GM21737 (cell line): ENCODE measurements at regions not wholly inside any gene's neighbourhood (a gene's known extent, or its start where the extent isn't known, plus 50 kb on each side); places are given as distances from the start of the nearest gene placed in this dataset.
A peak's percentile ranks its signal among the peaks of the same experiment; 100 is the strongest.
"Not testable (repeated sequence)": the region's sequence is repeated elsewhere in the genome, so short reads cannot be mapped to it uniquely, and the experiment has no call there.

Experiments used
- ATAC-seq: cut with Tn5 transposase; IDR thresholded peaks from one replicate; pipeline ENCODE4 v1.9.1; 2021; ENCODE audit warnings: mild to moderate bottlenecking, moderate library complexity; ENCODE audit not compliant: unreplicated experiment

DNA sequence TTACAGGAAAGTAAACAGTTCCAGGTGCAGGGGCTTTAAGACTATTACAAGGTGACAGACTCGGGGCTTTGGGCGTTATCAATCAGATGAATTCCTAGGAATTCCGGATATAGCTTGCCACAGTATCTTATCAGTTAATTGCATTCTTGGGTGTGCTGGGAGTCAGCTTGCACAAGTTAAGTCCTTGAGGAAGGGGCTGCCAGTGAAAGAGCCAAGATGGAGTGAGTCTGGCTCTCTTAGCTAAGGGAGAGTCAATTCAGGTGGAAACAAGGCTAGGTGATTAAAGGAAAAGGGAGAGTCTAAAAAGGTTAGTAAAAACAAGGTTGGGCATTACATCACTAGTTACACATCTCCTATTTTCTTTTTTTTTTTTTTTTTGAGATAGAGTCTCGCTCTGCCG, 199.8 kb upstream of the PRSS16 start:
- ATAC-seq = not testable (repeated sequence)

DNA sequence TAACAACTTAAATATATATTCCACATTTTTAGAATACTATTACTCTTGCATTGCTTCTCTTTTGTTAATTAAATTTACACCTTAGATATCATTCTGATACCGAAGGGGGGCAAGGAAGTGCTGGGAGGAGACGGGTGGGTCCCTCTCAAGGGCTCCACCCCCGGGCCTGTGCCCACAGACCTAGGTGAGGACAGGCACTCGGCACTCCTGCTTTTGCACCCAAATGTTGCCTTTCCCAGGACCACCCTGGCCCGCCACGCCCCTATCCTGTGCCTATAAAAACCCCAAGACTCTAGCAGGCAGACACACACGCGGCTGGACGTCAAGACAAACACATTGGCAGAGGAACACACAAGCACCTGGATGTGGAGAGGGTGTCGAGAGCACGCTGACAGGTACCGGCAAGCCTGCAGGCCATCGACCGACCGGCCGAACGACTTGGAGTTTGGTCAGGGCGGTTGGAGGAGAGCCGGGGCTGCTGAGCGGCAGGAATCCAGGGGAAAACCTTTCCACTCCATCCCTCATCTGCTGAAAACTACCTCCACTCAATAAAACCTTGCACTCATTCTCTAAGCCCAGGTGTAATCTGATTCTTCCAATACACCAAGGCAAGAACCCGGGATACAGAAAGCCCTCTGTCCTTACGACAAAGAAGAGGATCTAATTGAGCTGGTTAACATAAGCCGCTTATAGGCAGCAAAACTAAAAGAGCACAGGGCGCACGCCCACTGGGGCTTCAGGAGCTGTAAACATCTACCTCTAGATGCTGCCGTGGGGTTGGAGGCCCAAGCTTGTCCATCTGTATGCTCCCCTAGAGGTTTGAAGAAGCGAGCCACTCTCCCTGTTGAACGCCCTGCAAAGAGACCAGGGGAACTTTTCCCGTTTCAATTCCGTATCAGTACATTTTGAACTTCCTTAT, 197.4 kb upstream of the PRSS16 start:
- no peak for ATAC-seq

DNA sequence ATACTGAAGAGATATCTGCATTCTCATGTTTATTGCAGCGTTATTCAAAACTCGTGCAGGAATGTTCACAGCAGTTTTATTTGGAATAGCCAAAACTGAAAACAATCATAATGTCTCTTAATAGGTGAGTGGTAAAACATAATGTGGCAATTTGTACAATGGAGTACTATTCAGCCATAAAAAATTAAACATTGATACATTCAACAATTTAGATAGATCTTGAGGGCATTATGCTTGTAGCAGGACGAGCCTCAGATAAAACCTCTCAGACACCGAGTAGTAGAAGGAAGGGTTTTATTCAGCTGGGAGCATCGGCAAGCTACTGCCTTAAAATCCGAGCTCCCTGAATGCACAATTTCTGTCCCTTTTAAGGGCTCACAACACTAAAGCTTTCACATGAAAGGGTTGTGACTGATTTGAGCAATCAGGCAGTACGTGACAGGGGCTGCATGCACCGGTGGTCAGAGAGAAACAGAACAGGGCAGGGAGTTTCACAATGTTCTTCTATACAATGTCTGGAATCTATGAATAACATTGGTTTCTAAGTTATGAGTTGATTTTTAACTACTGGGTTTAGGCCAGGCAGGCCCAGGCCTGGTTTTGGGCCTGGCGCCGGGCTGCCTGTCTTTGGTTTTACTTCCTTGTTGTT, 195.3 kb upstream of the PRSS16 start:
- ATAC-seq = not testable (repeated sequence)

DNA sequence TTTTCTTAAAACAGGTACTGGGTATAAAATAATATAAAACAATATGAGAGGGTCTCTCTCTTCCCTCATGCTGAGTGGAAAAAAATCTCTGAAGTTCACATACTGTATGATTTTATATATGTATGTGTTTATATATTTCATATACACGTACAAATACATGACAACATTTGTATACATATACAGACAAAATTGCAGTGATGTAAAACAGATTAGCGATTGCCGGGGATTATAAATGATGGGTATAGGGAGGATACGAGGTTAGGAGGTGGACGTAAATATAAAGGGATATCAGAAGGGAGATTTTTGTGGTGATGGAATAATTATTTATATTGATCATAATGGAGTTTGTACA, 194.8 kb upstream of the PRSS16 start:
- ATAC-seq = no peak

DNA sequence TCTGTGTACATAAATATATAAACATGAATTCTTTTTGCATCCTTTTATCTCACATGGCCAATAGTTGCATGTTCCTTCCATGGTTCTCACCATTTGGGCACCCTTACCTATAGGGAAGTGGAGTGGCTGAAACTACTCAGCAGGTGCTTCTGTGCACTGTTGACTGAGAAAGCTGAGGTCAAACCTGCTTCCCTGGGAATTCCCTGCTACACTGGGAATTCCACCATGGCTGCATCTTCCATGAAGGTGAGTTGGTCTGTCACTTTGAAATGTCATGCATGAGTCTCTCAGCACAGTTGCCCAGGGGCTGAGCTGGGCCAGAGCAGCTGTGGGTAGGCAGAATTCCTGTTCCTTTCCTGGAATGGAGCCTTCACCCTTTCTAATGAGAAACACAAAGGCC, 193.8 kb upstream of the PRSS16 start:
- ATAC-seq = no peak

DNA sequence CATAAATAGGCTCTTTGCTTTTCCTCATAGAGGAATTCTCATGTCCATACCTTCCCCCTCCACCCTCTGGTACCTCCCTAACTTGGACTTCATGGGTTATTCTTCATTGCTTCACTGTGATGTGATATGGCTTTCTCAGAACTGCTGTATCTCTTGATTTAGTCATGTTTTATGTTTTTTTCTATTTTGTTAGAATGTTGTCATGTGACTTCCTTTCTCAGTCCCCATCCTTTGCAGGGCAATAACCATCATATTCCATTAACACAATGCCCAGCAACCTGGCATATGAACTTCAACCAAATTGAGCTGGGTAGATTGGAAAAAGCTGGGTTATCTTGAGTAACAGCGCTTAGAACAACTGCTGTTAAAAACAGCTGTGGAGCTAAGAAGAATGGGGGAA, 190.9 kb upstream of the PRSS16 start:
- no peak for ATAC-seq

DNA sequence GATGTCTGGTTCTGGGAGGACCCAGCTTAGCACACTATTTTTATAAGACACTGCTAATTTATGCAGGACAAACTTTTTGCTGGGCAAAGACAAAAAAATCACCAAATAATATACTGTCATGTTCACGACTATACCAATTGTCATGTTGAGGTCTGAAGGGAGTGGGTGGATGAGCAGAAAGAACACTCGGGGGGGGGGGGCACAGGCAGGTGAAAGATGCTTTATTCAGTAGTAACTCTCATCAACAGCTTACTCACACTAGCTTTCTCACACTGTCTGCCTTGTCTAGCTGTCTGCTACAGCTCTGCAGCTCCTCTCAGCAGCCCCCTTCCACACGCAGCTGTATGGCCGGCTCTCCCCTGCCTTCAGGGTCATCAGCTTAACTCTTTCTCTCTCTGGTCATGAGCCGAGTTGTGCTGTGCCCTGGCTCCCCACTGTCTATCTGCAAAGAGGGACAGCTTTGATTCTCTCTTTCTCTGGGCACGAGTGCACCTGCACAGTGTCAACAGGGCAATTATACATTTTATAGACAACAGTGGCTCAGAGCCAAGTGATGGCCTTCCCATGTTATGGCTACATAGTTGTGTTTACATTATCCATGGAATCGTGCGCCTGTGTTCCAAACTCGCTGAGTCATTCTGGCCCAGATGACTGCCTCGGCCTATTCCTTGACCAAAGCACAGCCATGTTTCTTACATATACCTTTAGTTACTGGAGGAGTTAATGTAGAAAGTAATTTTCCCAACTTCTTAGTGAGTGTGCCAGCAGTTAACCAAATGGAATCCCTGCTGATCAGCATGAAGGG, 187.7 kb upstream of the PRSS16 start:
- no peak for ATAC-seq

DNA sequence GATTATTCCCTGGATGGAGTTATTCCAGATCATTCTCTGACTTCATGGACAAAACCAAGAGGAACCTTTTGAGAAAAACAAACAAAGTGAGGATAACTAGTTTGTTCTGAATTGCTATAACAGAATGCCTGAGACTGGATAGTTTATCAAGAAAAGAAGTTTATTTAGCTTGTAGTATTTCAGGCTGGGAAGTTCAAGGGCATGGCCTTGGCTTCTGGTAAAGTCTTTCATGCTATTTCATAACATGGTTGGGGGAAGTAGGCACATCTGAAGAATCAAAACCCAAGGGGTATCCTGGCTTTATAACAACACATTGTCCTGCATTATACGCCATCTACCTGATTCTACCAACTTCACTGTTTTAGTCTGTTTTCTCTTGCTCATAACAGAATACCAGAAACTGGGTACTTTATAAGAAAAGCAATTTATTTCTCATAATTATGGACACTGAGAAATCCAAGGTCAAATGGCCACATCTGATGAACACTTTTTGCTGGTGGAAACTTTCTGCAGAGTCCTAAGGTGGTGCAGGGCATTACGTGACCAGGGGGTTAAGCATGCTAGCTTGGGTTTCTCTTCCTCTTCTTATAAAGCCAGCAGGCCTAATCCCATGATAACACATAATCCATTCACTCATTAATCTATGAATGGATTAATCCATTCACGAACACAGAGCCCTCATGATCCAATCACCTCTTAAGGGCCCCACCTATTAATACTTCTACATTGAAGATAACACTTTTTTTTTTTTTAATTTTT, 186.1 kb upstream of the PRSS16 start:
- no peak for ATAC-seq

DNA sequence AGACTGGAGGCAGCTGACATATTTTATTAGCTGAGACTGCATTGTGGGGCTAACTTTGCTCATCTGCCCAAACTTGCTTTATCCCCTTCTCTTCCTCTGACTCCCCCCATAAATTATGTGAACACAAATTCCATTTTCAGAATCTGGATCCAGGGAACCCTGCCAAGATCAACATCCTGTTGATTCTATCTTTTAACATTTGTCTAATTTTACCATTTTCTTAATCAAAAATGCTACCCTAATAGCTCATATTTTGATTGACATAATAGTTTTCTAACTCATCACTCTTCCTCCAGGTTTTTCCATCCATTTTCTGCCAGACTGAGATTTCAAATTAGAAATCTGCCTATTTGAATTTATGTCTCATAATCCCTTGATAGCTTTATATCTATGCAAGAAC, 184.7 kb upstream of the PRSS16 start:
- ATAC-seq = no peak

DNA sequence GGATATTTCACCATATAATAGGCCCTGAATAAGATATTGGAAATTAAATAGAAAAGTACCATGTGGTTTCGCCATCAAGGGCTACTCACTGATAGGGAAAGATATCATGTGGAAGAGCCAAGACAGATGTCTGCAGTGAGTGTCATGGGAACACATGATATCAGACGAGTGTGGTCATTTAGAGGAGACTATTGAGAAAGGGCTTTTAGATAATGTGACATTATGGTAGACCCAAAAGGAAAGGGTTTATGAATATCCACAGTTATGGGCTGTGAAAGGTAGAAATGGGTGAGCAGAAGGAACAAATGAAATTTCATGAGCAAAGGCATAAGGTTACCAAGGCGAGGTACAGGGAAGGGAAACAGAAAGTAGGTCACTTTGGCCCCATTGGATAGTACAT, 182.3 kb upstream of the PRSS16 start:
- no peak for ATAC-seq

DNA sequence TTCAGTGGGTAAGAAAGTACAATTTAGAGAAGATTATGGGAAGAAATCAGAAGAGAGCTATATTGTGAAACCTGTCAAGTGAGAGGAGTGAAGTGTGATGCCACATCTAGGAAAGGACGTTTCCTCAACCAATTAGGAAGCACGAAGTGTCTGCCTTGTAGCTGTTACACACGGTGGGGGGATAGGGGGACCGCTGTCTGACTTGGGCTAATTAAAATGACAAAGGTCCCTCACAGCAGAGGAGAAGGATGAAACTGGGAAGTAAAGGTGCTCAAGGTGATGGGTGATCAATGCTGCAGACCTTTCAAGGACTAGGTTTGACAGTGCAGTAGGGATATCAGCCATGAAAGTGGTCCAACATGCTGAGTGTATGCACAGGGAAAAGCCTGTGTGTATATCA, 181.1 kb upstream of the PRSS16 start:
- ATAC-seq = no peak

DNA sequence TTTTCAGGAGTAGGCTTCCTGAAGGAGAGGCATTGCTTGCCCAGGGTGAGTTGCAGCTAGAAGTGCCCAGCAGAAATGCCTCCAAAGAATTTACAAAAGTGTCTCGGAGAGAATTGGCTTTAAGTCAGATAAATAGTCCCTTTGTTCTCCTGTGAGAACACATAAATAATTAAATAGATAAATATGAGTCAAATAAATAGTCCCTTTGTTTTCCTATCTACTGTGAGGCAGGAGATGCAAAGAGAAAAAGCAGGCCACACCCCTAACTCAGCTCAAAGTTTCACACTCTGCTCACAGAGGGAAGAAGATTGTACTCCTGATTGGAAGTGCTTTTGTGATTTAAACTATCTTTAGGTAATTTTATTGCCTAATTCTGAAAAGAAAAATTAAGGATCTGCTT, 180.7 kb upstream of the PRSS16 start:
- ATAC-seq = no peak

DNA sequence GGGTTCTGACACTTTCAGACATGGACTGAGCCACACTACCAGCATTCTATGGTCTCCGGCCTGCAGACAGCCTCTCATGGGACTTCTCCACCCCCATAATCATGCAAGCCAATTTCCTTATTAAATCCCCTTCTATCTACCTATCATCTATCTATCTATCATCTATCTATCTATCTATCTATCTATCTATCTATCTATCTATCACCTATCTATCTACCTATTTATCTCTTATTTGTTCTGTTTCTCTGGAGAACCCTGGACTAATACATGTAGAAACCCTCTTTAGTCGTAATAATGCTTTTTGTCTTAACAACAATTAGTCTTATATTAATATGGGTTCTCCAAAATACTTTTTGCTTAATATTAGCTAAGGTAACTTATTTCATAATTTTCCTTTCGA, 174.1 kb upstream of the PRSS16 start:
- ATAC-seq = no peak

DNA sequence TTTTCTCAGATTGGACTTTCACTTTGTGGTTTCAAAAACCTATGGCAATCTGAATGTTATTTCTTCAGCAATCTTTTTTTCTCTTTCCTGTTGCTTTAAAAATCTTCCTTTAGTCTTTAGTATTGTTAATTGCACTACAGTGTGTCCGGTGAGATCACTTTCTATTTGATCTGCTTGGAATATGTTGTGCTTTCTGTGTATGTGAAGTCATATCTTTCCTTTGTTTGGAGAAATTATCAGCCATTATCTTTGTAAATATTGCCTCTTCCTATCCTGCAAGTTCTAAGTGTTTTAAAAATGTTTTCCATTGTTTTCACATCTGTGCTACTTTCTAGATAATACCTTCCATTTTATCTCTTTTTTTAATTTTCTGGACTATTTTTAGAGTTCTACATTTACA, 171.4 kb upstream of the PRSS16 start:
- ATAC-seq = no peak

DNA sequence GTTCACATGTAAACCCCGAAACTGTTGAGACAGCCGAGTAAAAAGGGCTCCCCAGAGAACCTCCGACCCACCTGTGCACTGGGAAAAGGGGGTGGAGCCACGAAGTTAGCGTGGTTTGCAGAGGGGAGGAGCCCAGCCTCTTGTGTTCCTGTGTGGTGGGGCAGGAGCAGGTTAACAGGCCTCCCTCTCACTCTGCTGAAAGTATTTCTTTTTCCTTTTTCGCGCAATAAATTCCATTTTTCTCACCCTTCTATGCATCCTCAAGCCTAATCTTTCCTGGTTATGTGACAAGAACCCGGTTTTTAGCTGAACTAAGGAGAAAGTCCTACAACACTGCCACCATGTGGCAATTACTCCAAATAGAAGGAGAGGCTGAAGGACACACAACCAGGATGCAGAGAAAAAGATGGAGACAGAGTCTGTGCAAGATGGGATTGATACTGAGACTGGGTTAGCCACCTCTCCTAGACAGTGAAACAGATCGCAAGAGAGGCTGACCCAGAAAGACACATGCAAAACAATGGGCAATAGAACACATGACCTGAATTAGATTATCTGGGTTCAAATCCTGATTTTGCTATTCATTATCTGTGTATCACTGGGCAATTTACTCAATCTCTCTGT, 168.7 kb upstream of the PRSS16 start:
- peak; percentile 77 for ATAC-seq

DNA sequence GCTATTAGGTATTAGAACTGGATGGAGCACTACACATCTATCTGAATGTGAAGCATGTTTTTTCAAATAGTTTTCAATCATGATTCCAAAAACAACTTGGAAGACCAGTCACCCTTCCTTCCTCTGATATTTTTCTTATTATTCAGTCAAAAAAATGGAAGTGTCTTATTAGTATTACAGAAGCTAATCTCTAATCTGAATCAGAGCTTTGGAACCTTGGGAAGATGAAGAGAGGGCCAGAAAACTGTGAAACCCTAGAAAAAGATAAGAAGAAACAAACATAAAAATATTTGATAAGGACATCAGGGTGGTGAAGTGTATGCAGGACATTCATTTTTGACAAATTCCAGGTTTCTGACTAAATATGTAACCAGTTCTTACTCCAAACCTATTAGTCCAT, 166.3 kb upstream of the PRSS16 start:
- ATAC-seq = no peak

DNA sequence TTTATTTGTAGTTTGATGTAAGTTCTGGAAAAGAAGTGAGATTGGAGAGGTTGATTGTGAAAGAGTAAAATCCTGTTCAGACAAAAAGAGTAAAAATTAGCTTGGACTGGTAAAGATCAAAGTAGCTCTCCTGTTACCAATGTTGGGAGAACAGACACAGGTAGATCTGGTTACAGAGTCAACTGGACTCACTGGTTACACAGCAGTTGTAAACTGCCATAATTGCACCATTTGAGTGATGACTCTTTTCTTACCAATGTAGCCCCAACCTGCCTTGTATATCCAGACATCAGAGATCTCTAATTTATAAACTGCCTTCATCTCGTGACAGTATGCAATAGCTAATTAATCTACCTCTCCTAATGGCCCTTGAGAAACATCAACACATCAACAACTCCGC, 165.6 kb upstream of the PRSS16 start:
- no peak for ATAC-seq

DNA sequence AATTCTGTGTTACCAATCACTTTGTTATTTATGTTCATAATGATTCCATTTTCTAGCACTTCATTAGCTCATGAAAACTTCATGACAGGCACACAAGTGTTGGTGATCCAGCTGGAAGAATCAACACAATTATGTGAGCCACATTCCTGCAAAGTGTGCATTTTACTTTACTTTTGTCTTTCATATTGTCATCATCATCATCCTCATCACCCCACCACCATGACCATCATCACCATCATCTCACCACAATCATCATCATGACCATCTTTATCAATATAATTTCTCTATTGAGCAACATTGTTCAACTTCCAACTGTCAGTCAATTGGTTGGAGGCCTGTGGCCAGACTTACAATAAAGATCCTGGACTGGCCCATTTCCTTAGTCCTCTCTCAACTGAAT, 159.4 kb upstream of the PRSS16 start:
- no peak for ATAC-seq

DNA sequence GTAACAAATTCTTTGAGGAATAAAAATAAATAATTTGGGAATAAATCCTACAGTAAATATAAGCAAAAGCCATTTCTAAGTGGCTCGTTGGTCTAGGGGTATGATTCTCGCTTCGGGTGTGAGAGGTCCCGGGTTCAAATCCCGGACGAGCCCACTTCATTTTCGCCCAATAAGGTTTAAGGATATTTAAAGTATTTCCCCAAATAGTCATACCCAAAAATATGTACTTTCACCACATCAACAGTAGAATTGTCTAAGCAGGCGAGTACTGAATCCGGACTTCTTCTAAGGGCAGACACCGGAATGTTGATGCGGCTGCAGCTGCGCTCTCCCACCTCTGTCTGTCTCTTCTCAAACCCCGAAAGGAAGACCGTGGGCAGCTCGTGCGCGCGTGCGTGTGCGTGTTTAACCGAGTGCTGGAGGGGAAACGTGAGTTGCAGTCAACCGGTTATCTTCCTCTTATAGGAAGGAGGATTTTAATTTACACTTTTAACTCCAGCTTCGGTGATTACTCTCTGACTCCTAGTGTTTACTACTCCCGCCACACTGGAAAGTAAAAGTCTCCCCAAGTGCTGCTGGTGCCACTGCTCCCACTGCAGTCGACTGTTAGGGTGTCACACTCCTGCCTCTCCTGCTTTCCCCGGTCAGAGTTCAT, 155.7 kb upstream of the PRSS16 start:
- no peak for ATAC-seq

DNA sequence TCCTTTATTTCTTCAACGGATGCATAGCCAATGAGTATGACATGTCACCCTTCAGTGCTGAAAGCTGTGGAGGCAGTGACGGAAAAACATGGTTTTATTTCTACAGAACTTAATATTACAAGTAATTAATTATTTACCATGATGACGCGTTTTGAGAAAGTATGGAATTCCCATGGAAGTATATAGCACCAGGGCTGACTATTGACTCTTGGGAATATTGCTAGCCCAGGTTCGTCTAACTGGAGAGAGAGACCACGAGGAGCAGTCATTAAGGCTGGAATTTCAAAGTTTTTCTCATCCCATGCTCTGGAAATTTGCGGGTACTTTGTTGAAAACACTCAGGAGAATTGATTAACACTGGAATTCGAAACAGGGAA, 155.2 kb upstream of the PRSS16 start:
- no peak for ATAC-seq
